Adrenal gland (tissue), 5 donors: ENCODE measurements at regions not wholly inside any gene's neighbourhood (a gene's known extent, or its start where the extent isn't known, plus 50 kb on each side); places are given as distances from the start of the nearest gene placed in this dataset.

ENCODE experiments used
- POLR2A ChIP-seq, 2 donors: fragments of 450-650 bp; IDR thresholded peaks; one replicate each; pipeline ENCODE4 v1.6.1; 2017; ENCODE audit warnings: antibody characterized with exemption in 2 of 2, mild to moderate bottlenecking in 2 of 2, moderate library complexity in 1 of 2
- TF ChIP-seq, protein P1 (sequence below), 6 experiments: fragments of 450-650 bp in 4 of 6; fragments of 200-600 bp in 2 of 6; sonication (generic) in 1 of 6; IDR thresholded peaks; 1 replicate in 5 of 6; 2 replicates in 1 of 6; pipeline versions ENCODE4 v1.5.1 to v1.8.0; 2016 to 2021; ENCODE audit warnings: antibody characterized with exemption in 6 of 6, mild to moderate bottlenecking in 2 of 6, moderate library complexity in 1 of 6
- donor health status: DM: no; HTN: no; CAD: no.

DNA sequence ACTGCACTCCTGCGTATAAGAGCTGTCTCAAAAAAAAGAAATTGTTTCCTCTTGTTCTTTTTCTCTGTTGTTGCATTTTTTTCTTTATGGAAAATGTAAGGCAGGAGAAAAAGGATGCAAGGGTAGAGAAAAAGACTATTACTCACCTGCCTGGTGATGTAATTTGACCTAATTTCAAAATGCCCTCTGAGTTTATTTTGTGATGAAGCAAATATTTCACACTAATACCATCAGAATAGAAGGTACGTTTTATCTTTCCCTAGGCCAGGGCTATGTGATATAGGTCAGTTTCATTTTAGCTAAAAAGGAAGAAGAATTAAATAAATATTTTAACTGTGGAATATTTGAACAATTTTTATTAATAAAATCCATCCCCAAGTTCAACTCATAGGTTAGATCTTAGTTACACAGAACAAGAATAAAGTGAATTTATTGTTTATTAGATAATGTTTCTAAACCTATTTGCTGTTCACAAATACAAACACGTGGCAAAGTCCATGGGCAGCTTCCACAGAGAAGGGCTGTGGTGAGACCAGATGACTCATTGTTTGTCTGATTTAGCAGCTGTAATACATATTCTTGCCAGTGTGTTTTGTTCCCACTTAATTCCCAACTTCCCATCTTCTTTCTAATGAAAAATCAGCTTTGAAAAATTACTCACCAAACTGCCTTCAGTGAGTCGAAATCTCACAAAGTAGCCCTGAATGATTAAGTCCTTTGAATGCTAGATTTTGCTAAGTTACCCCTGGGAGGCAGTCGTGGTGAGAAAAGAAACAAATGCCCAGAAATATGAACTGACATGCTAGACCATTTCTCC, 52.8 kb upstream of the CCDC112 start:
- TF ChIP-seq POLR2A (IDR thresholded peaks at IDR 0.05) = no peak
- TF ChIP-seq, protein P1, sequence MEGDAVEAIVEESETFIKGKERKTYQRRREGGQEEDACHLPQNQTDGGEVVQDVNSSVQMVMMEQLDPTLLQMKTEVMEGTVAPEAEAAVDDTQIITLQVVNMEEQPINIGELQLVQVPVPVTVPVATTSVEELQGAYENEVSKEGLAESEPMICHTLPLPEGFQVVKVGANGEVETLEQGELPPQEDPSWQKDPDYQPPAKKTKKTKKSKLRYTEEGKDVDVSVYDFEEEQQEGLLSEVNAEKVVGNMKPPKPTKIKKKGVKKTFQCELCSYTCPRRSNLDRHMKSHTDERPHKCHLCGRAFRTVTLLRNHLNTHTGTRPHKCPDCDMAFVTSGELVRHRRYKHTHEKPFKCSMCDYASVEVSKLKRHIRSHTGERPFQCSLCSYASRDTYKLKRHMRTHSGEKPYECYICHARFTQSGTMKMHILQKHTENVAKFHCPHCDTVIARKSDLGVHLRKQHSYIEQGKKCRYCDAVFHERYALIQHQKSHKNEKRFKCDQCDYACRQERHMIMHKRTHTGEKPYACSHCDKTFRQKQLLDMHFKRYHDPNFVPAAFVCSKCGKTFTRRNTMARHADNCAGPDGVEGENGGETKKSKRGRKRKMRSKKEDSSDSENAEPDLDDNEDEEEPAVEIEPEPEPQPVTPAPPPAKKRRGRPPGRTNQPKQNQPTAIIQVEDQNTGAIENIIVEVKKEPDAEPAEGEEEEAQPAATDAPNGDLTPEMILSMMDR (IDR thresholded peaks at IDR 0.05) = peak in 5 of 6 experiments; percentile 24 to 46 (median 39)
